Panc1 (cell line): ENCODE measurements at regions not wholly inside any gene's neighbourhood (a gene's known extent, or its start where the extent isn't known, plus 50 kb on each side); places are given as distances from the start of the nearest gene placed in this dataset.

ENCODE experiments used
- ATAC-seq: fragments of 200-7000 bp; cut with Tn5 transposase; 2 replicates; pipeline ENCODE4 v1.9.1; 2020; ENCODE audit warnings: mild to moderate bottlenecking, moderate library complexity
- BruUV-seq: library from RNA; stranded (reverse); fragments of 400-500 nt; replicated peaks from 2 replicates; lab custom pipeline; 2021; lab: Mats Ljungman, UMichigan
- CTCF ChIA-PET: fragments of 300-600 bp; sonication (Branson Sonifier 250); formaldehyde crosslinking; loops from one replicate; lab custom pipeline; 2022; ENCODE audit warnings: antibody characterized with exemption; lab: Charles Lee
- POLR2A ChIA-PET: fragments of 300-600 bp; sonication (Branson Sonifier 250); formaldehyde crosslinking; loops from one replicate; lab custom pipeline; 2022; ENCODE audit warnings: antibody characterized with exemption; lab: Charles Lee
- DNase-seq: peaks from one replicate; pipeline ENCODE4 v3.0.0-alpha.2; 2010; ENCODE audit warnings: low read depth, low spot score
- H3K27ac ChIP-seq: 2 replicates; pipeline ENCODE4 v1.5.1; 2011; ENCODE audit warnings: mild to moderate bottlenecking, low read length, inconsistent platforms
- H3K27me3 ChIP-seq: fragments of 200-500 bp; sonication (Bioruptor generic); 2 replicates; pipeline ENCODE4 v1.6.0; 2014; ENCODE audit warnings: low read length, inconsistent platforms; ENCODE audit not compliant: control insufficient read depth, insufficient read depth
- H3K36me3 ChIP-seq: fragments of 200-500 bp; sonication (Bioruptor generic); 2 replicates; pipeline ENCODE4 v1.5.1; 2014; ENCODE audit warnings: inconsistent platforms, mild to moderate bottlenecking, low read length, moderate library complexity; ENCODE audit not compliant: control insufficient read depth, insufficient read depth
- H3K4me1 ChIP-seq: 2 replicates; pipeline ENCODE4 v1.5.1; 2011; ENCODE audit warnings: inconsistent platforms, mild to moderate bottlenecking, low read length, moderate library complexity; ENCODE audit not compliant: control insufficient read depth, insufficient read depth
- H3K4me3 ChIP-seq, 2 experiments: 2 replicates each; pipeline ENCODE4 v1.5.1; 2011 to 2012; ENCODE audit warnings: low read depth in 2 of 2, low read length in 2 of 2, mild to moderate bottlenecking in 2 of 2, inconsistent platforms in 1 of 2, moderate library complexity in 1 of 2
- H3K9me3 ChIP-seq: fragments of 200-500 bp; sonication (Bioruptor generic); 2 replicates; pipeline ENCODE4 v1.5.1; 2014; ENCODE audit warnings: low read depth, mild to moderate bottlenecking, inconsistent platforms, low read length, moderate library complexity; ENCODE audit not compliant: control insufficient read depth, insufficient read depth
- CTCF ChIP-seq: fragments of 450-650 bp; IDR thresholded peaks from 2 replicates; pipeline ENCODE4 v1.5.1; 2017; ENCODE audit warnings: mild to moderate bottlenecking
- POLR2AphosphoS5 ChIP-seq: IDR thresholded peaks from 2 replicates; pipeline ENCODE4 v1.6.1; 2012; ENCODE audit warnings: mild to moderate bottlenecking, low read depth, low read length, moderate library complexity
- SIN3A ChIP-seq: IDR thresholded peaks from 2 replicates; pipeline ENCODE4 v1.6.1; 2012; ENCODE audit warnings: low read depth, mild to moderate bottlenecking, low read length, moderate library complexity, borderline replicate concordance; ENCODE audit not compliant: insufficient read depth
- TCF7L2 ChIP-seq: IDR thresholded peaks from 2 replicates; pipeline ENCODE4 v1.6.1; 2011; ENCODE audit warnings: mild to moderate bottlenecking, low read depth, low read length, inconsistent platforms
- in situ Hi-C: cut with HindIII; loops from 2 replicates; pipeline ENCODE4 v1.10.0; 2016; ENCODE audit warnings: low sequenced_read_pairs, low pct_unique_long_range_greater_than_20kb
- intact Hi-C: fragments of 100-400 bp; cut with micrococcal nuclease; formaldehyde crosslinking; loops from one replicate; pipeline ENCODE4 v1.10.0; 2022; ENCODE audit not compliant: unreplicated experiment
- TF ChIP-seq, protein P1 (sequence below), 2 experiments: IDR thresholded peaks; 2 replicates each; pipeline ENCODE4 v1.6.1; 2011 to 2012; ENCODE audit warnings: low read depth in 2 of 2, control low read depth in 1 of 2, low read length in 1 of 2, mild to moderate bottlenecking in 1 of 2, moderate library complexity in 1 of 2; ENCODE audit not compliant: insufficient read depth in 1 of 2

GRCh38 chr4:134722306-134722705 is 520.7 kb upstream of the PABPC4L start:
- no peak for DNase-seq
- no peaks in the 10 kb centered on the region for H3K9me3 ChIP-seq
- ChIA-PET CTCF (no interaction called here), POLR2A (no interaction called here)
- no peaks in the 10 kb centered on the region for H3K4me1 ChIP-seq
- intact Hi-C loops (no loop called here), in situ Hi-C loops (no loop called here)
- H3K4me3 ChIP-seq, result no peak overlapping the region
- TF ChIP-seq TCF7L2 (no peak), CTCF (no peak), POLR2AphosphoS5 (no peak), SIN3A (no peak)
- TF ChIP-seq, protein P1, sequence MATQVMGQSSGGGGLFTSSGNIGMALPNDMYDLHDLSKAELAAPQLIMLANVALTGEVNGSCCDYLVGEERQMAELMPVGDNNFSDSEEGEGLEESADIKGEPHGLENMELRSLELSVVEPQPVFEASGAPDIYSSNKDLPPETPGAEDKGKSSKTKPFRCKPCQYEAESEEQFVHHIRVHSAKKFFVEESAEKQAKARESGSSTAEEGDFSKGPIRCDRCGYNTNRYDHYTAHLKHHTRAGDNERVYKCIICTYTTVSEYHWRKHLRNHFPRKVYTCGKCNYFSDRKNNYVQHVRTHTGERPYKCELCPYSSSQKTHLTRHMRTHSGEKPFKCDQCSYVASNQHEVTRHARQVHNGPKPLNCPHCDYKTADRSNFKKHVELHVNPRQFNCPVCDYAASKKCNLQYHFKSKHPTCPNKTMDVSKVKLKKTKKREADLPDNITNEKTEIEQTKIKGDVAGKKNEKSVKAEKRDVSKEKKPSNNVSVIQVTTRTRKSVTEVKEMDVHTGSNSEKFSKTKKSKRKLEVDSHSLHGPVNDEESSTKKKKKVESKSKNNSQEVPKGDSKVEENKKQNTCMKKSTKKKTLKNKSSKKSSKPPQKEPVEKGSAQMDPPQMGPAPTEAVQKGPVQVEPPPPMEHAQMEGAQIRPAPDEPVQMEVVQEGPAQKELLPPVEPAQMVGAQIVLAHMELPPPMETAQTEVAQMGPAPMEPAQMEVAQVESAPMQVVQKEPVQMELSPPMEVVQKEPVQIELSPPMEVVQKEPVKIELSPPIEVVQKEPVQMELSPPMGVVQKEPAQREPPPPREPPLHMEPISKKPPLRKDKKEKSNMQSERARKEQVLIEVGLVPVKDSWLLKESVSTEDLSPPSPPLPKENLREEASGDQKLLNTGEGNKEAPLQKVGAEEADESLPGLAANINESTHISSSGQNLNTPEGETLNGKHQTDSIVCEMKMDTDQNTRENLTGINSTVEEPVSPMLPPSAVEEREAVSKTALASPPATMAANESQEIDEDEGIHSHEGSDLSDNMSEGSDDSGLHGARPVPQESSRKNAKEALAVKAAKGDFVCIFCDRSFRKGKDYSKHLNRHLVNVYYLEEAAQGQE (IDR thresholded peaks at IDR 0.05; ENCODE audit: insufficient read depth in 1 of 2, low read depth in 2 of 2, low read length in 1 of 2), result no peak
- H3K36me3 ChIP-seq, result no peaks in the 10 kb centered on the region
- no peak overlapping the region for H3K27ac ChIP-seq
- BruUV-seq, result no TSS peak
- no peaks in the 10 kb centered on the region for H3K27me3 ChIP-seq
- ATAC-seq, result no peak

- H3K27ac ChIP-seq, result no peak overlapping the region
- no peaks in the 10 kb centered on the region for H3K9me3 ChIP-seq
- ChIA-PET CTCF (no interaction called here), POLR2A (no interaction called here)
- intact Hi-C loops (no loop called here), in situ Hi-C loops (no loop called here)
- BruUV-seq, result no TSS peak
- no peak overlapping the region for H3K4me3 ChIP-seq
- H3K27me3 ChIP-seq, result no peaks in the 10 kb centered on the region
- DNase-seq (no peak), ATAC-seq (no peak)
- TF ChIP-seq CTCF, result no peak
- TF ChIP-seq SIN3A, result no peak
- TF ChIP-seq POLR2AphosphoS5, result no peak
- no peak for TF ChIP-seq TCF7L2
- TF ChIP-seq, protein P1 (IDR thresholded peaks at IDR 0.05; ENCODE audit: insufficient read depth in 1 of 2, low read depth in 2 of 2, low read length in 1 of 2), result no peak
- no peaks in the 10 kb centered on the region for H3K4me1 ChIP-seq
- no peaks in the 10 kb centered on the region for H3K36me3 ChIP-seq
Measured at GRCh38 chr4:134720030-134720429, 518.4 kb upstream of the PABPC4L start.
